Bronchial epithelial cell (primary cell): ENCODE measurements at regions not wholly inside any gene's neighbourhood (a gene's known extent, or its start where the extent isn't known, plus 50 kb on each side); places are given as distances from the start of the nearest gene placed in this dataset.

Experiments
- DNase-seq: peaks from one replicate; pipeline ENCODE4 v3.0.0-alpha.2; 2010; ENCODE audit warnings: low read depth
- FAIRE-seq: peaks from 2 replicates; lab custom pipeline; 2011; peaks lifted over from hg19 to GRCh38; lab: Jason Lieb, UNC
- H3K27me3 ChIP-seq: 2 replicates; pipeline ENCODE4 v1.5.1; 2011; ENCODE audit warnings: low read length; ENCODE audit not compliant: control insufficient read depth, insufficient read depth
- H3K36me3 ChIP-seq: 2 replicates; pipeline ENCODE4 v1.5.1; 2011; ENCODE audit warnings: low read length; ENCODE audit not compliant: control insufficient read depth, insufficient read depth
- H3K4me3 ChIP-seq: 2 replicates; pipeline ENCODE4 v1.5.1; 2011; ENCODE audit warnings: mild to moderate bottlenecking, low read depth, low read length, control low read depth
- CTCF ChIP-seq: IDR thresholded peaks from 2 replicates; pipeline ENCODE4 v1.5.1; 2011; ENCODE audit warnings: mild to moderate bottlenecking, moderate library complexity, low read length, control low read depth, inconsistent platforms; ENCODE audit not compliant: insufficient read depth, severe bottlenecking

GRCh38 chr2:150812066-150812465 lies 324.6 kb upstream of the RND3 start:
- DNase-seq, result no peak
- H3K36me3 ChIP-seq, result no peaks in the 10 kb centered on the region
- no peak overlapping the region for H3K4me3 ChIP-seq
- no peak for FAIRE-seq
- no peaks in the 10 kb centered on the region for H3K27me3 ChIP-seq
- TF ChIP-seq CTCF, result no peak

- DNase-seq (peak; percentile 52), FAIRE-seq (no peak)
- Histone ChIP-seq H3K36me3 (no peaks in the 10 kb centered on the region), H3K4me3 (no peak overlapping the region), H3K27me3 (no peaks in the 10 kb centered on the region)
- TF ChIP-seq CTCF, result no peak
These were observed 323.9 kb upstream of the RND3 start for GRCh38 chr2:150811259-150811855.

- FAIRE-seq, result no peak
These were observed 321.6 kb upstream of the RND3 start for GRCh38 chr2:150809103-150809502.

GRCh38 chr2:150806336-150806735 lies 318.9 kb upstream of the RND3 start:
- TF ChIP-seq CTCF, result no peak
- Histone ChIP-seq H3K36me3 (no peaks in the 10 kb centered on the region), H3K4me3 (no peak overlapping the region), H3K27me3 (no peaks in the 10 kb centered on the region)
- FAIRE-seq (no peak), DNase-seq (no peak)

More at GRCh38 chr2:150809103-150809502, 321.6 kb upstream of the RND3 start:
- H3K27me3 ChIP-seq, result no peaks in the 10 kb centered on the region
- TF ChIP-seq CTCF, result no peak
- no peak for DNase-seq
- no peak overlapping the region for H3K4me3 ChIP-seq
- no peaks in the 10 kb centered on the region for H3K36me3 ChIP-seq

GRCh38 chr2:150803689-150804398 lies 316.4 kb upstream of the RND3 start:
- Histone ChIP-seq H3K36me3 (no peaks in the 10 kb centered on the region), H3K4me3 (no peak overlapping the region), H3K27me3 (no peaks in the 10 kb centered on the region)
- DNase-seq (no peak), FAIRE-seq (no peak)
- no peak for TF ChIP-seq CTCF
